SU-DHL-6 (cell line): ENCODE measurements at regions not wholly inside any gene's neighbourhood (a gene's known extent, or its start where the extent isn't known, plus 50 kb on each side); places are given as distances from the start of the nearest gene placed in this dataset.

ENCODE experiments used
- H2AFZ ChIP-seq: fragments of 200-600 bp; sonication (generic); 2 replicates; pipeline ENCODE4 v1.6.1; 2014; ENCODE audit warnings: low read depth, mild to moderate bottlenecking, moderate library complexity, mixed read lengths, antibody characterized with exemption, low read length; ENCODE audit not compliant: severe bottlenecking
- H3F3A ChIP-seq: fragments of 200-600 bp; shearing (Covaris generic); 2 replicates; pipeline ENCODE4 v1.6.0; 2016; ENCODE audit warnings: antibody characterized with exemption, mild to moderate bottlenecking; ENCODE audit not compliant: insufficient read depth
- H3K27ac ChIP-seq: fragments of 200-600 bp; sonication (generic); 2 replicates; pipeline ENCODE4 v1.5.1; 2016; ENCODE audit warnings: low read depth, mild to moderate bottlenecking, low read length, moderate library complexity, mixed read lengths
- H3K27me3 ChIP-seq: fragments of 200-600 bp; sonication (generic), shearing (Covaris generic); 2 replicates; pipeline ENCODE4 v1.6.0; 2014; ENCODE audit warnings: mild to moderate bottlenecking, low read length
- H3K36me3 ChIP-seq: fragments of 200-600 bp; sonication (generic); 2 replicates; pipeline ENCODE4 v1.6.1; 2014; ENCODE audit warnings: mild to moderate bottlenecking, low read length, mixed read lengths
- H3K4me2 ChIP-seq: fragments of 300-600, 200-600 bp; shearing (Covaris generic), sonication (generic); 2 replicates; pipeline ENCODE4 v1.6.0; 2014; ENCODE audit warnings: low read length, low read depth, mild to moderate bottlenecking; ENCODE audit not compliant: poor library complexity, severe bottlenecking
- H3K4me3 ChIP-seq: fragments of 200-600 bp; sonication (generic); 2 replicates; pipeline ENCODE4 v1.5.1; 2014; ENCODE audit warnings: antibody characterized with exemption, low read length, mild to moderate bottlenecking, mixed read lengths; ENCODE audit not compliant: insufficient read depth, poor library complexity, severe bottlenecking
- H3K79me2 ChIP-seq: fragments of 200-600 bp; sonication (generic); 2 replicates; pipeline ENCODE4 v1.6.1; 2014; ENCODE audit warnings: mild to moderate bottlenecking, low read length, moderate library complexity; ENCODE audit not compliant: insufficient read depth
- H3K9ac ChIP-seq: fragments of 200-600 bp; sonication (generic); 2 replicates; pipeline ENCODE4 v1.7.0; 2014; ENCODE audit warnings: mild to moderate bottlenecking, low read length
- H3K9me2 ChIP-seq: fragments of 200-600 bp; sonication (generic); replicated peaks from 2 replicates; pipeline ENCODE4 v1.6.1; 2014; ENCODE audit warnings: low read length; ENCODE audit not compliant: insufficient read depth
- H3K9me3 ChIP-seq: fragments of 200-600 bp; sonication (generic); 2 replicates; pipeline ENCODE4 v1.6.1; 2014; ENCODE audit warnings: low read length, mixed read lengths; ENCODE audit not compliant: insufficient read depth
- H4K20me1 ChIP-seq: fragments of 200-600 bp; sonication (generic); 2 replicates; pipeline ENCODE4 v1.6.1; 2014; ENCODE audit warnings: low read depth, mild to moderate bottlenecking, antibody characterized with exemption, low read length, moderate library complexity, mixed read lengths
- CTCF ChIP-seq: fragments of 200-600 bp; sonication (generic); IDR thresholded peaks from one replicate; pipeline ENCODE4 v1.5.1; 2017; ENCODE audit warnings: antibody characterized with exemption, mild to moderate bottlenecking, low read length, moderate library complexity; ENCODE audit not compliant: insufficient read depth, poor library complexity, severe bottlenecking
- EZH2phosphoT487 ChIP-seq: fragments of 200-600 bp; sonication (generic), shearing (Covaris generic); conservative IDR thresholded peaks from 2 replicates; pipeline ENCODE4 v1.6.1; 2018; ENCODE audit warnings: mild to moderate bottlenecking, antibody characterized with exemption, low read length, moderate library complexity, mixed read lengths

- peaks cover 3% of the 10 kb centered on the region; the same call in 1 of the 2 replicates for H3F3A ChIP-seq
- no peaks in the 10 kb centered on the region for H4K20me1 ChIP-seq
- H3K9me3 ChIP-seq, result no peaks in the 10 kb centered on the region
- no peaks in the 10 kb centered on the region for H3K27me3 ChIP-seq
- H2AFZ ChIP-seq, result no peak overlapping the region
- no peaks in the 10 kb centered on the region for H3K36me3 ChIP-seq
- no peaks in the 10 kb centered on the region for H3K79me2 ChIP-seq
- no peak overlapping the region for H3K27ac ChIP-seq
- no peak overlapping the region for H3K9ac ChIP-seq
- no peak for TF ChIP-seq CTCF
- TF ChIP-seq EZH2phosphoT487, result no peak
- no peak overlapping the region for H3K4me2 ChIP-seq
- H3K4me3 ChIP-seq, result no peak overlapping the region
- H3K9me2 ChIP-seq, result no peaks in the 10 kb centered on the region
Observed at GRCh38 chr4:115780268-115780667, 666.8 kb upstream of the NDST4 start.

GRCh38 chr4:115770046-115770543 is 656.7 kb upstream of the NDST4 start:
- H3K36me3 ChIP-seq, result no peaks in the 10 kb centered on the region
- H3K27me3 ChIP-seq, result no peaks in the 10 kb centered on the region
- H3K9me2 ChIP-seq, result no peaks in the 10 kb centered on the region
- no peak overlapping the region for H3K4me3 ChIP-seq
- no peaks in the 10 kb centered on the region for H3K9me3 ChIP-seq
- no peaks in the 10 kb centered on the region for H3F3A ChIP-seq
- no peak overlapping the region for H3K9ac ChIP-seq
- H3K27ac ChIP-seq, result no peak overlapping the region
- H4K20me1 ChIP-seq, result no peaks in the 10 kb centered on the region
- no peak overlapping the region for H2AFZ ChIP-seq
- TF ChIP-seq EZH2phosphoT487 (no peak), CTCF (no peak)
- no peaks in the 10 kb centered on the region for H3K79me2 ChIP-seq
- H3K4me2 ChIP-seq, result no peak overlapping the region

- H3F3A ChIP-seq, result no peaks in the 10 kb centered on the region
- H4K20me1 ChIP-seq, result no peaks in the 10 kb centered on the region
- no peak overlapping the region for H3K27ac ChIP-seq
- no peak overlapping the region for H3K4me2 ChIP-seq
- H2AFZ ChIP-seq, result no peak overlapping the region
- H3K36me3 ChIP-seq, result no peaks in the 10 kb centered on the region
- no peak overlapping the region for H3K9ac ChIP-seq
- no peak overlapping the region for H3K4me3 ChIP-seq
- H3K27me3 ChIP-seq, result no peaks in the 10 kb centered on the region
- H3K9me3 ChIP-seq, result no peaks in the 10 kb centered on the region
- H3K79me2 ChIP-seq, result no peaks in the 10 kb centered on the region
- TF ChIP-seq EZH2phosphoT487, result no peak
- TF ChIP-seq CTCF, result no peak
- no peaks in the 10 kb centered on the region for H3K9me2 ChIP-seq
Observed at GRCh38 chr4:115769396-115769795, 656.0 kb upstream of the NDST4 start.
